Stimulated activated CD8-positive, alpha-beta memory T cell treated with anti-CD3 and anti-CD28 coated beads, Interleukin-12 subunit alpha, Interleukin-12 subunit beta, amount 100 ng/mL, for 1 hour (primary cell): ENCODE measurements at regions not wholly inside any gene's neighbourhood (a gene's known extent, or its start where the extent isn't known, plus 50 kb on each side); places are given as distances from the start of the nearest gene placed in this dataset.

Experiments
- DNase-seq: peaks from one replicate; pipeline ENCODE4 v3.0.0-alpha.2; 2020; ENCODE audit warnings: low read depth

- no peak for DNase-seq
Measured at GRCh38 chr6:160899671-160900430, 91.7 kb upstream of the MAP3K4 start.

DNA sequence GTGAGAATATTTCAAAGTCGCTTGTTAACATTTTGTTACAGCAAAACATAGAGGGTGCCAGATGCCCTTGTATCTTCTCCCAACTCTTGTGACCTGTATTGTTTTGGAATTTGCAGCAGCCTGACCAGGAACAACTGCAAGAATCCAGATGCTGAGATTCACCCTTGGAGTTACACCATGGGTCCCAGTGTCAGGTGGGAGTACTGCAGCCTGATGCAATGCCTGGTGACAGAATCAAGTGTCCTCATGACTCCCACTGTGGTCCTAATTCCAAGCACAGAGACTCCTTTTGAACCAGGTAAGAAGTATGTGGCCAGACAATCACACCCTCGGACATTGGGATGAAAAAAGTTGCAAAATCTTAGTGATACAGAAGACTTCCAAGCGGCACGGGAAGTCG lies 79.6 kb upstream of the MAP3K4 start:
- DNase-seq: no peak

GRCh38 chr6:160912411-160912810 lies 79.2 kb upstream of the MAP3K4 start:
- no peak for DNase-seq

DNA sequence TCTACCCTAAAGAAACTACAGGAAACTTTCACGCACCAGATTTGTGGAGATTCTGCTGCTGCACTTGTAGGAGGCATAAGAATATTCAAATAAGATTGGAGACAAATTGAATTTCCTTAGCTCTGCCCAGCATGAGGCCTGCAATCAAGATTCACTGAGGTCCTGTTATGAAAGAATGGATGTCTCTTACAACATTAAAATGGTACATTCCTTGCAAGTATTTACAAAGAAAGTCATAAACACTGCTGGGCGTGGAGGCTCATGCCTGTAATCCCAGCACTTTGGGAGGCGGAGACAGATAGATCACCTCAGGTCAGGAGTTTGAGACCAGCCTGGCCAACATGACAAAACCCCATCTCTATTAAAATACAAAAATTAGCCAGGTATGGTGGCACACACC lies 74.0 kb upstream of the MAP3K4 start:
- no peak for DNase-seq

DNA sequence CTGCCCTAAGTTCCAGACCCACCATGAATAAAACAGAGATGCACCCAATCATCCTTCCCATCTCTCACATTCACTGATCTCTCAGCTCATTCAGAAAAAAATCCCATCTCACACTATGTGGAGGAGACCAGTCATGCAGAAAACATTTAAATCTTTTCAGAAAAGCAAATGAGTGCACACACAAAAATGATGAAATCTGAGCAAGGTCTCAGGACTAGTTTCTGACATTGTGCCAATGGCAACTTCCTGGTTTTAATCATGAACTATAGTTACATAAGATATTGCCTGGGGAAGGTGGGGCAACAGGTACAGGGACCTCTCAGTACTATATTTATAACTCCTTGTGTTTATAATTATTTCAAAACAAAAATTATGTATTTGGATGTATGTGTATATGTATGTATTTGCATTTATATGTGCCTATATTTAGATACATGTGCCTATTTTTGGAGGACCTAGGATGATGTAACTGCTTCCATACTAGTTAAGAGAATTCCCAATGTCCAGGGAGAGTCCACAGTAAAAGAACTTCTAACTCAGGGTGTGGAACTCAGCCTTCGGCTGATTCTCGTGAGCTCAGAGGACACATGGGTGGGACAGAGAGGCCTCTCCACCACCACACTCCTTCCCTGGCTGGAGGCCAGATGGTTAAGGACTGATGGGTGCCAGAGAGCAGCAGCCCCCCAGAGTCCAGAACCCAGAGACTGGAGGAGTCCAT lies 71.7 kb upstream of the MAP3K4 start:
- DNase-seq: no peak

- DNase-seq: no peak
Measured at GRCh38 chr6:160921095-160921494, 70.5 kb upstream of the MAP3K4 start.

- DNase-seq: no peak
Measured at GRCh38 chr6:160926281-160927276, 65.0 kb upstream of the MAP3K4 start.

DNA sequence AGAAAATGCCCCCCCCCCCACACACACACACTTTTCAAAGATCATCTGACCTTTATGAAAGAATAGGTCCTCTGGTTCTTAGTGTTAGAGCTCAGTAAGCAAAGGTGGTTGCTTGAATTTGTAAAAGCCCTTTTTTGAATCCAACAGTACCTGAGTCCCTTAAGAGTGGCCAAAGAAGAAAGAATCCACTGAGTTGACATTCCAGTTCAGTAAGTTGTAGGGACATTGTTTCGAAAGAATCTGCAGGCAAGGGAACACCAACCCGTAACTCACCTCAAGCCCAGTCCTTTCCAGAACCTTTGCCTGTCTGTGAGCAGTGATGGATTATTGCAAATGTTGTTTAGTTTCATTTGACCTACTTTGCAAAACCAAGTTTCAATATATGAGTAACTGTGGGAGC lies 64.2 kb upstream of the MAP3K4 start:
- no peak for DNase-seq

DNA sequence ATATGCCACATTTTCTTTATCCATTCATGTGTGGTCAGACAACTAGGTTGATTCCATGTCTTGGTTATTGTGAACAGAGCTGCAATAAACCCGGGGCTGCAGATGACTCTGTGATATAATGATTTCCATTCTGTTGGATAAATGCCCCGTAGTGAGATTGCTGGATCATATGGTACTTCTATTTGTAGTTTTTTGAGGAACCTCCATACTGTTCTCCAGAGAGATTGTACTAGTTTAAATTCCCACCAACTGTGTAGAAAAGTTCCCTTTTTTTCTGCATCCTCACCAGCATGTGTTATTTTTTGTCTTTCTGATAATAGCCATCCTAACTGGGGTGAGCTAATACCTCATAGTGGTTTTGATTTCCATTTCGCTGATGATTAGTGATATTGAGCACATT lies 62.2 kb upstream of the MAP3K4 start:
- no peak for DNase-seq

GRCh38 chr6:160929831-160930230 lies 61.7 kb upstream of the MAP3K4 start:
- no peak for DNase-seq

GRCh38 chr6:160930547-160931377 lies 60.8 kb upstream of the MAP3K4 start:
- peak; percentile 10 for DNase-seq

GRCh38 chr6:160931378-160932310 lies 59.9 kb upstream of the MAP3K4 start:
- DNase-seq: no peak

DNA sequence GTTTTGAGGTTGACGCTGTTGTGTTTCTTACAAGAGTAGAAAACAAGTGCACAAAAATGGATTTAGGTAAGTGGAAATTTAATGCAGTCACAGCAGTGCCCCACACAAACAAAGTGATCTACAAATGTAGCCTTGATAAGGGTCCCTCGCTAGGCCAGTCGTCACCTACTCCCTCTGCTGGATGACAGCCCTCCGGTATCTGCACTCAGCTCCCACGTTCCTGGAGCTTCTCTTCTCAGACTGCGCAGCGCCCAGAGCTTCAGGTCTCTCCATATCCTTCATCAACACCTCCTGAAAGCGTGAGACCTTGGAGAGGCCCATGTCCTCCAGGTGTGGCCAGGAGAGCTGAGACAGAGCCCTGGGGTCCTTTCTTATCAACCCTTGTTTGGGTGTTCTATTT lies 58.3 kb upstream of the MAP3K4 start:
- no peak for DNase-seq

DNA sequence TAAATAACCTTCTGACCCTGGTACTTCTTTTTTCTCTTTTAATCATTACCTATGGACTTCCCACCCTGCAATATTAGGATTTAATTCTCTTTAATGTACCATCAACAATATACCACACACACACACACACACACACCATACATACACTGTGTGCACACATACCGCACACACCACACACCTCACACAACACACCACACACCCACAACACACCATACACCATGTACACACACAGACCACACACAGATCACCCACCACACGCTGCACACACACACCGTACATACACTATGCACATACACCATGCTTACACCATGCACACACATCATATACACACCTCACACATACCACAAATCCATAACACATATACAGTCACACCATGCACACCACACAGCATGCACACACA lies 57.4 kb upstream of the MAP3K4 start:
- no peak for DNase-seq

GRCh38 chr6:160940197-160940596 lies 51.4 kb upstream of the MAP3K4 start:
- DNase-seq: no peak
